ENCODE measurements at regions not wholly inside any gene's neighbourhood (a gene's known extent, or its start where the extent isn't known, plus 50 kb on each side); places are given as distances from the start of the nearest gene placed in this dataset.

DNA sequence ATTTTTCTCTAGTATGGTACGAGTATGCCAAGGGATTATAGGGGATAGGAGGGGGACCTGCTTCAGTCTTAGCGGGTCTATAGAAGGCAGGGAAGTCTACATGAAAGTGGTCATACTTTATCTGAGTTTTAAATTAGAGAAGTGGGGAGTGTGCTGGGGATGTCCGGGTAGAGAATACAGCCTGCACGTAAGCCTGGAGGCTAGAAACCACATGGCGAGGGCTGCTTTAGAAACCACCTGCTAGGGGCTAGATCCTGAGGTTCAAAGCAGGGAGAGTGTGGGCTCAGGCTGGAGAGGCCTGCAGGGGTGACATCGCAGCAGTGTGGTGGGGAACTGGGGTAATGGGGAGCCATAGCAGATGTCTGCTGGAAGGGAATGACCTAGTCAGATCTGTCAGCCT lies 85.2 kb downstream of the VEGFA start:
- no peak for DNase-seq (ENCODE audit: low read depth, low spot score)
- in situ Hi-C loops (cut with HindIII; ENCODE audit: low pct_unique_long_range_greater_than_20kb, low sequenced_read_pairs), result no loop called here

DNA sequence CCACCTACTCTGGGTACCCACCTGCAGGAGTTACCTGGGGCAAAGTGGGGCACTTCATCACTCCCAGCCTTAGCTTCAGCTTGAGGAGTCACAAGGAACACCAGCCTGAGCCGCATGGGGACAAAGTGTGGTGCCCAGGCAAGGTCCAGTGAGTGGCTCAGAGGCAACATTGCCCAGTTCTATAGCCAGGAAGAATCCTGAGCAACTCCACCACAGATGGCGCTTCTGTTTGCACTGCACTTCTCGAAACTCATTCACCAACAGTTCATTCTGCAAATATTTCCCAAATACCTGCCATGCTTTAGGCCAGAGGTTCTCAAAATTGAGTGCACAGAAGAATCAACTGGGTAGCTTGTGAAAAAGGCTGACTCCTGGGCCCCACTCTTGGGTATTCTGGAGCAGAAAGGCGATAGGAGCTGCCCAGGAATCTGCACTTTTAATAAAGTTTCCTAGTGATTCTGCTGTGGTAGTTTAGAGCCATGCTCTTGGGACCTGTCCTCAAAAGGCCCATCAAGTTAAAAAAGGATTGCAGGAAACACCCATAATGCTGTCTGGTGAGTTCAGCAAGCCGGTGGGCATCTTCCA lies 83.1 kb downstream of the VEGFA start:
- no peak for DNase-seq (ENCODE audit: low read depth, low spot score)
- in situ Hi-C loops (cut with HindIII; ENCODE audit: low pct_unique_long_range_greater_than_20kb, low sequenced_read_pairs), result no loop called here

- no peak for DNase-seq (ENCODE audit: low read depth, low spot score)
- in situ Hi-C loops (cut with HindIII; ENCODE audit: low pct_unique_long_range_greater_than_20kb, low sequenced_read_pairs), result no loop called here
These were observed 82.4 kb downstream of the VEGFA start for GRCh38 chr6:43852350-43852864.

GRCh38 chr6:43851204-43851865 lies 81.3 kb downstream of the VEGFA start:
- DNase-seq (ENCODE audit: low read depth, low spot score), result no peak
- in situ Hi-C loops (cut with HindIII; ENCODE audit: low pct_unique_long_range_greater_than_20kb, low sequenced_read_pairs), result no loop called here

GRCh38 chr6:43850314-43851203 lies 80.5 kb downstream of the VEGFA start:
- in situ Hi-C loops (cut with HindIII; ENCODE audit: low pct_unique_long_range_greater_than_20kb, low sequenced_read_pairs), result no loop called here
- DNase-seq (ENCODE audit: low read depth, low spot score), result no peak

DNA sequence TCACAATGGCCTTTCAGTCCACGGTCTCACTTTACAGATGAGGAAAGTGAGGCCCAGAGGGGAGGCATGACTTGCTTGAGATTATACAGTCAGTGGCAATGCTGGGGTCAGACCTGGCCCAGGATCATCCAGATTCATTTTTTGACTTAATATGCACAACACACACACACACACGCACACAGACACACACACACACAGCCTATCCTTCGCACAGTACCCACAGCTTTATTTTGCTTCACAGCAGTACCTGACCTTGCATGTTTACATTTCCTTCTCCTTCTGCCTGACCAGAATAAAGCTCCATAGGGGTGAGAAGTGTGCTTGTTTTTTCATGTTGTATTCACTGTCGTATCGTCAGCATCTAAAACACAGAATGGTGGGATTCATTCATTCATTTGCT lies 79.8 kb downstream of the VEGFA start:
- in situ Hi-C loops (cut with HindIII; ENCODE audit: low pct_unique_long_range_greater_than_20kb, low sequenced_read_pairs), result no loop called here
- no peak for DNase-seq (ENCODE audit: low read depth, low spot score)

GRCh38 chr6:43848671-43849391 lies 78.8 kb downstream of the VEGFA start:
- DNase-seq (ENCODE audit: low read depth, low spot score), result no peak
- in situ Hi-C loops (cut with HindIII; ENCODE audit: low pct_unique_long_range_greater_than_20kb, low sequenced_read_pairs), result no loop called here

DNA sequence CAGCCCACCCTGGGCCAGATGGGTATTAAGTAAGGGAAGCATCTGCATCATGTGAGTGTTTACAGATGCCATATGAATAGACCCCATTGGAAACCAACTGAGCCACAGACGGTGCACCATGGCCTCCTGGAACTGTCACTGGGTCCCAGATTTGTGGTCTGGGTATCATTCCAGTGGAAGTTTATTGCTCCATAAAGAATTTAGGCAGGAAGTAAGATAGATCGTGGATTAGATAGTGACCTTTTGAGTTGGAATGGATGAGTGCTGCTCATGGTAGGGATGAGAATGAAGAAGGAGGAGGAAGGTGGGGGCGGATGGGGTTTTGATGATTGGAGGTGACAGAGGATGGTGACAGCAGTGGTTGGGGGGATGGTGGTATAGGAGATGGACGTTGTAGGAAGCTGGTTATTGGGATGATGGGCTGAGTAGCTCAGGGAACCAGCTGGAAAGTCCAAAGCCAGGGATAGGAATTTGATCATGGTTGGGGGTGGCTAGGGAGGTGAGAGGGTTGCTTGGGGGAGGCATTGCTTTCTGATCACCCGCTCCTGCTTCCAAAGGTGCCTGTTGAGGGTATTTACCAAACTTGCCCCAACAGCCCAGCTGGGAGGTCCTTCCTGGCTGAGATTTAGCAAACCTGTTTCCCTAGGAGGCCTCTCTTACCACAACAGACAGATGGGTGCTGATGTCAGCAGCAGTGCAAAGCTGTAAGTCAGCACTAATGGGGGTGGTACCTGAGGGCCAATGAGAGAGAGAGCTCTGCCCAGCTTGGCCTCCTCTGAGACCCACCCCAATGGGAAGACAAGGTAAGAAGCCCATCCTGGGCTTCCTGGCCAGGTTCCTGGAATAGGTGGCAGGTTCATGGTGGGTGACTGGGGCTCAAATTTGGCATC lies 78.0 kb downstream of the VEGFA start:
- no peak for DNase-seq (ENCODE audit: low read depth, low spot score)
- in situ Hi-C loops (cut with HindIII; ENCODE audit: low pct_unique_long_range_greater_than_20kb, low sequenced_read_pairs), result no loop called here

- no peak for DNase-seq (ENCODE audit: low read depth, low spot score)
- in situ Hi-C loops (cut with HindIII; ENCODE audit: low pct_unique_long_range_greater_than_20kb, low sequenced_read_pairs), result no loop called here
These were observed 76.5 kb downstream of the VEGFA start for GRCh38 chr6:43846556-43846955.

- in situ Hi-C loops (cut with HindIII; ENCODE audit: low pct_unique_long_range_greater_than_20kb, low sequenced_read_pairs), result no loop called here
- no peak for DNase-seq (ENCODE audit: low read depth, low spot score)
These were observed 75.6 kb downstream of the VEGFA start for GRCh38 chr6:43845646-43846045.

DNA sequence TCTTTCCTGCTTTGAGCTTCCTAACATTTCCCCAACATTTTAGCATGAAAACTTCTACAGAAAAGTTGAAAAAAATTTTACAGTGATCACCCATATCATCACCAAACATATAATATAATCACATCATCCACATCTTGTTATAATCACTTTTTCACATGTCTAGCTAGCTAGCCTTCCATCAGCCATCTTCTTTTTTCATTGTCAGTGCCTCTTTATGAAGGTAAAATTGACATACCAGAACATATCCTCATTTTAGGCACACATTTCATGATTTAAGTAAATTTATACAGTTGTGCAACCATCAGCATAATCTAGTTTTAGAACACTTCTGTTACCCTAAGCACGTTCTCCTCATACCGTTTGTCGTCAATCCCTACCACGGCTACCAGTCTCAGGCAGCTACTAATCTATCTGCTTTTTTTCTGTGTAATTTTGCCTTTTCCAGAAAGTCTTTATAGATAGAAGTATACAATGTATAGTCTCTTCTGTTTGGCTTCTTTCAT lies 73.7 kb downstream of the VEGFA start:
- in situ Hi-C loops (cut with HindIII; ENCODE audit: low pct_unique_long_range_greater_than_20kb, low sequenced_read_pairs), result no loop called here
- no peak for DNase-seq (ENCODE audit: low read depth, low spot score)

- DNase-seq (ENCODE audit: low read depth, low spot score), result no peak
- in situ Hi-C loops (cut with HindIII; ENCODE audit: low pct_unique_long_range_greater_than_20kb, low sequenced_read_pairs), result no loop called here
These were observed 73.2 kb downstream of the VEGFA start for GRCh38 chr6:43843097-43843645.

GRCh38 chr6:43842231-43842794 lies 72.3 kb downstream of the VEGFA start:
- in situ Hi-C loops (cut with HindIII; ENCODE audit: low pct_unique_long_range_greater_than_20kb, low sequenced_read_pairs), result no loop called here
- no peak for DNase-seq (ENCODE audit: low read depth, low spot score)

DNA sequence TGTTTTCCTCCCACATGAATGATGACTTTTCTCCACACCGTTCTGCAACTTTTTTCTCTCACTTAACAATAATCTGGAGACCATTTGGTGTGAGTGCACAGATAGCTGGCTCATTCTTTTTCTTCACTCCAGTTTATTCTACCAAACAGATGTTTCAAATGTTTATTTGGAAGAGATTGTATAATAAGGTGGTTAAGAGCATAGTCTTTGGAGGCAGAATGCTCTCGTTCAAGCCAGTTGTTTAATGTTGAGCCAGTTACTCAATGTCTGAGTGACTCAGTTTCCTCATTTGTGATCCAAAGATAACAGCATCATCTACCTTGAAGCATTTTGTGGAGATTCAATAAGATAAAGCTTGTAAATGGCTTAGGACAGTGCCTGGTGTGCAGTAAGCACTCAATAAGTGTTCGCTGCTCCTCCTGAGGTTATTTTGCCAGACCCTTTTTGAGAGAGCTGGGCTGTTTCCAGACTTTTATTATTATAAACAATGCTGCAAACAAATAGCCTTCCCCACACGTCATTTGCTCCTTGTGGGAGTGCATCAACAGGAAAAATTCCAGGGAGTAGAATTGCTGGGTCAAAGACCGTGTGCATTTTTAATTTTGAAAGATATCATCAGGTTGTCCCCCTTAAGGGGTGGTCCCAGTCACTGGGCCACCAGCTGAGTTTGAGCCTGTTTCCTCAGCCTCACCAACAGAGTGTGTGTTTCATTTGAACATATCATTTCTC lies 70.6 kb downstream of the VEGFA start:
- no peak for DNase-seq (ENCODE audit: low read depth, low spot score)
- in situ Hi-C loops (cut with HindIII; ENCODE audit: low pct_unique_long_range_greater_than_20kb, low sequenced_read_pairs), result no loop called here

GRCh38 chr6:43838276-43839036 lies 68.4 kb downstream of the VEGFA start:
- in situ Hi-C loops (cut with HindIII; ENCODE audit: low pct_unique_long_range_greater_than_20kb, low sequenced_read_pairs), result no loop called here
- peak; percentile 63 for DNase-seq (ENCODE audit: low read depth, low spot score)

All from SK-MEL-5 (cell line).